ENCODE measurements at regions not wholly inside any gene's neighbourhood (a gene's known extent, or its start where the extent isn't known, plus 50 kb on each side); places are given as distances from the start of the nearest gene placed in this dataset.

DNA sequence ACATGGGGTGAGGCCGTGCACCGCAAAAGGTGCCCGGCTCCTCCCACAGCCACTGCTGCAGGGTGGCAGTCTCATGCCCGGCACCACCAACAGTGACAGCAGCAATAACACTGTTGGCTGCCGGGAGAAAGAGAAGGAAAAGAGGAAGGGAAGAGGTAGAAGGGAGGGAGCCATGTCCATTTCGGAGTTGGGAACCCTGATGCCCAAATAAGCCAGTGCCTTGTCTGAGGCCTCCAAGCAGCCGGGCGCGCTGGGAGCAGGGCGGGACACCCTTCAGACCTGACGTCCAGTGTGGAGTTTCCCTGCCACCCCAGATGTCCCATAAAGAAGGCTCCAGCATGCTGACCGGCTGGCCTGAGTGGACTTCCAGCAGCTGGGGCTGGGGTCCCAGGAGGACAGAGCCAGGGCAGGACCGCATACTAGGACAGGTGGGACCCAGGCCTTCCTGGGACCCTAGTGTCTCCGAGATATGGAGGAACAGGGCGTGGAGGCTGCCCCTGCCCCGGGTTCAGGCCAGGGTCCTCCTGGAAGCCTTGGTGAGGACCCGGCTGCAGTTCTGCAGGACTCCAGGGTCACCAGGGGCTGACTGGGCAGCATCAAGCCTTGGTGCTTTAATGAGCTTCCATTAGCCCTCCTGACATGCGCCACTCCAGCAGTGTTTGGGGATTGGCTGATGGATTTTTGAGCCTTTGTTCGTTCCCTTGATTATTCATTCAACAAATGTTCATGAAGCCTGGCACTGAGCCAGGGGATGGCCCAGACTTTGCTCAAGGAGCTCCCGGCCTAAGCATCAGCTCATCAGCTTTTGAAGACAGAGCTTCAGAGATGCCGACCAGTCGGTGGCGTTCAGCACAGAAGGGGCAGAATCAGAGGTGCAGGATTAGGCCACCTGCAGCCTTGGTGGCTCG lies 223.6 kb upstream of the CIBAR2 start:
- TF ChIP-seq, protein P1, sequence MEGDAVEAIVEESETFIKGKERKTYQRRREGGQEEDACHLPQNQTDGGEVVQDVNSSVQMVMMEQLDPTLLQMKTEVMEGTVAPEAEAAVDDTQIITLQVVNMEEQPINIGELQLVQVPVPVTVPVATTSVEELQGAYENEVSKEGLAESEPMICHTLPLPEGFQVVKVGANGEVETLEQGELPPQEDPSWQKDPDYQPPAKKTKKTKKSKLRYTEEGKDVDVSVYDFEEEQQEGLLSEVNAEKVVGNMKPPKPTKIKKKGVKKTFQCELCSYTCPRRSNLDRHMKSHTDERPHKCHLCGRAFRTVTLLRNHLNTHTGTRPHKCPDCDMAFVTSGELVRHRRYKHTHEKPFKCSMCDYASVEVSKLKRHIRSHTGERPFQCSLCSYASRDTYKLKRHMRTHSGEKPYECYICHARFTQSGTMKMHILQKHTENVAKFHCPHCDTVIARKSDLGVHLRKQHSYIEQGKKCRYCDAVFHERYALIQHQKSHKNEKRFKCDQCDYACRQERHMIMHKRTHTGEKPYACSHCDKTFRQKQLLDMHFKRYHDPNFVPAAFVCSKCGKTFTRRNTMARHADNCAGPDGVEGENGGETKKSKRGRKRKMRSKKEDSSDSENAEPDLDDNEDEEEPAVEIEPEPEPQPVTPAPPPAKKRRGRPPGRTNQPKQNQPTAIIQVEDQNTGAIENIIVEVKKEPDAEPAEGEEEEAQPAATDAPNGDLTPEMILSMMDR (IDR thresholded peaks at IDR 0.05), result no peak
- TF ChIP-seq POLR2A (IDR thresholded peaks at IDR 0.05), result no peak
- TF ChIP-seq EP300 (IDR thresholded peaks at IDR 0.05), result no peak
